ENCODE measurements at regions not wholly inside any gene's neighbourhood (a gene's known extent, or its start where the extent isn't known, plus 50 kb on each side); places are given as distances from the start of the nearest gene placed in this dataset.

DNA sequence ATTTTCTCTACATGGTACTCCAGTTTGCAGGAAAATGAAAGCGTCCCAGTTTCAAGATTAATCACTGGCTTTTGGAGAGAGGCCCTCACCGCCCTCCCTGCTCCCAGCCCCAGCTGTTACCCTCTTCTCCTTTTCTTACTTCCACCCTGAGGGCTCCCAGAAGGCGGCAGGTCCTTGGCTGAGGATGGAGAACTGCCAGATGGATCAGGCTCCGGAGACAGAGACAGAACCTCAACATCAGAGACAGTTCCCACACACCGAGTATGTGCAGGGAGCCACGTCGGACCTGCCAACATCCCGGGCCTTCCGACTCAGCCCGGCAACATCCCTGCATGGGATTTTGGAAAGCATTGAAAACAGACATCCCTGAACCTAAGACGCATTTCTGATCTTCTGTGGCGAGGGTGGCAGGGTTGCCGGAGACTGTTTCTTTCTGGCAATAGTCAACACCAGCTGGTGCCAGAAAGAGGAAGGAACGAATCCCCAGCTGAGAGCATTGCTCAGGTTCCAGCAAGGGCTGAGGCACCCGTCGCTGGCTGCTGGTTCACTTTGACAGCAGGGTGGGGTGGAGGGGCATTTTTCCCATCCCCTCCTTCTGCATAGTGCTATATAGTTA lies 467.1 kb downstream of the MIAT start:
- Histone ChIP-seq H2BK5ac (ENCODE audit: low read depth, low read length, poor library complexity, severe bottlenecking) (no peak overlapping the region), H3K27me3 (ENCODE audit: control insufficient read depth in 1 of 2, insufficient read depth in 1 of 2, low read length in 2 of 2) (peaks cover 0 to 51% of the 10 kb centered on the region in 2 experiments), H2BK15ac (ENCODE audit: low read depth, poor library complexity, severe bottlenecking) (peak overlapping the region; percentile 15), H3K9me3 (ENCODE audit: control insufficient read depth, low read length) (peaks cover 7% of the 10 kb centered on the region), H3K4ac (ENCODE audit: low read depth in 1 of 2, low read length in 2 of 2) (peak overlapping the region; percentile 10 to 27), H2BK12ac (ENCODE audit: low read length in 2 of 2) (peak overlapping the region; percentile 29 to 42), H2AK5ac (ENCODE audit: low read length, severe bottlenecking) (peak overlapping the region; percentile 67), H4K91ac (ENCODE audit: low read length) (no peak overlapping the region), H3K79me1 (replicated peaks; ENCODE audit: low read length, poor library complexity, severe bottlenecking) (no peaks in the 10 kb centered on the region), H3K9ac (ENCODE audit: low read length) (no peak overlapping the region), H3K4me3 (ENCODE audit: insufficient read depth in 1 of 2, low read depth in 1 of 2, low read length in 2 of 2) (peak overlapping the region in 1 of 2 experiments; percentile 50), H4K8ac (ENCODE audit: low read length) (peak overlapping the region; percentile 20), H3K4me1 (ENCODE audit: control insufficient read depth, insufficient read depth, low read depth, low read length) (peaks cover 3% of the 10 kb centered on the region), H2BK120ac (ENCODE audit: low read depth, low read length) (no peak overlapping the region), H3K36me3 (ENCODE audit: control insufficient read depth in 1 of 2, insufficient read depth in 2 of 2, low read depth in 1 of 2, low read length in 2 of 2) (no peaks in the 10 kb centered on the region), H3K18ac (ENCODE audit: low read depth in 1 of 2, low read length in 2 of 2) (peak overlapping the region; percentile 14 to 18), H3K27ac (ENCODE audit: low read length, poor library complexity, severe bottlenecking) (no peak overlapping the region), H2AFZ (ENCODE audit: low read depth, low read length) (no peak overlapping the region), H3K14ac (ENCODE audit: low read length in 2 of 2) (no peak overlapping the region), H3K4me2 (ENCODE audit: low read length, poor library complexity, severe bottlenecking) (no peak overlapping the region), H3K23ac (ENCODE audit: low read length in 2 of 2) (no peak overlapping the region)
- WGBS, result 91% methylated on average over 14 of the region's 16 CpGs
- DNase-seq, result no peak

DNA sequence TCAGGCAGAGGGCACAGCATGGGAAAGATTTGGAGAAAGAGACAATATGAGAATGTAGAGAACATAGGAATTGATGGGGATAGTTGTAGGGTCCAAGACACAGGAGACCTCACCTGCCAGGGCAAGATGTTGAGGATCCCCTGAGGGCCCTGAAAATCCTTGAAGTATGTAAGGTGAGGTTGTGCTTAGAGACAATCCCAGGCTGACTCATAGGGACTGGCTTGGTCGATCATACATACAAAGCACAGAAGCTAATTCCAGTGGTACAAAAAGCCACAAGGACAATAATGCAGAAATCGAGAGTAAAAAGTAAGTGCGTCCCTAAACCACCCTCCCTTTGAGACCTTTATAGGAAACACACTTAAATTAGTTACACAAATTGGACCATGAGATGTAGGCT lies 468.2 kb downstream of the MIAT start:
- Histone ChIP-seq H3K36me3 (ENCODE audit: control insufficient read depth in 1 of 2, insufficient read depth in 2 of 2, low read depth in 1 of 2, low read length in 2 of 2) (no peaks in the 10 kb centered on the region), H2BK12ac (ENCODE audit: low read length in 2 of 2) (peak overlapping the region in 1 of 2 experiments; percentile 15), H3K9me3 (ENCODE audit: control insufficient read depth, low read length) (no peaks in the 10 kb centered on the region), H2BK120ac (ENCODE audit: low read depth, low read length) (no peak overlapping the region), H3K4me2 (ENCODE audit: low read length, poor library complexity, severe bottlenecking) (no peak overlapping the region), H3K4ac (ENCODE audit: low read depth in 1 of 2, low read length in 2 of 2) (no peak overlapping the region), H3K4me3 (ENCODE audit: insufficient read depth in 1 of 2, low read depth in 1 of 2, low read length in 2 of 2) (no peak overlapping the region), H4K91ac (ENCODE audit: low read length) (no peak overlapping the region), H3K18ac (ENCODE audit: low read depth in 1 of 2, low read length in 2 of 2) (peak overlapping the region in 1 of 2 experiments; percentile 61), H3K27me3 (ENCODE audit: control insufficient read depth in 1 of 2, insufficient read depth in 1 of 2, low read length in 2 of 2) (peaks cover 0 to 41% of the 10 kb centered on the region in 2 experiments), H2AFZ (ENCODE audit: low read depth, low read length) (no peak overlapping the region), H3K79me1 (replicated peaks; ENCODE audit: low read length, poor library complexity, severe bottlenecking) (no peaks in the 10 kb centered on the region), H2BK5ac (ENCODE audit: low read depth, low read length, poor library complexity, severe bottlenecking) (no peak overlapping the region), H3K14ac (ENCODE audit: low read length in 2 of 2) (no peak overlapping the region), H3K23ac (ENCODE audit: low read length in 2 of 2) (no peak overlapping the region), H2AK5ac (ENCODE audit: low read length, severe bottlenecking) (peak overlapping the region; percentile 57), H3K27ac (ENCODE audit: low read length, poor library complexity, severe bottlenecking) (no peak overlapping the region), H2BK15ac (ENCODE audit: low read depth, poor library complexity, severe bottlenecking) (no peak overlapping the region), H4K8ac (ENCODE audit: low read length) (no peak overlapping the region), H3K9ac (ENCODE audit: low read length) (no peak overlapping the region), H3K4me1 (ENCODE audit: control insufficient read depth, insufficient read depth, low read depth, low read length) (peaks cover 3% of the 10 kb centered on the region)
- DNase-seq, result no peak
- 88% methylated on average over 3 of the region's 3 CpGs for WGBS

DNA sequence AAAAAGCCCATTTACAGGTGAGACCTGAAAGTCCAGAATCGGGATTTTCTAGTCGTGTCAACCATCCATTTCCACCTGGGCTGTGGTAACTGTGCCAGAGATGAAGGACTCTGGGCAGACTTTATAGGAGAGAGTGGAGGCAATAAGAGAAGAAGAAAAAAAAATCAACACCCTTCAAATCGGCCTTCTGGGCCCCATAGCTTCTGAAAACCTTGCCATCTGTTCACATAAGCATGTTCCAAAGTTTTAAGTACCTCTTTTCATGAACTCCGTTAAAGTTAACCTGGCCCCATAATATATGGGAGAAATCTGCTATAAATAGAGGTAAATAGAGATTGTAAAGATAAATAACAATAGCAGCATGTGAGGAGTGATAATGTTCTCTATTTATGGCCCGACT lies 470.5 kb downstream of the MIAT start:
- no peak overlapping the region for H3K4ac ChIP-seq (ENCODE audit: low read depth in 1 of 2, low read length in 2 of 2)
- no peak overlapping the region for H3K14ac ChIP-seq (ENCODE audit: low read length in 2 of 2)
- H3K23ac ChIP-seq (ENCODE audit: low read length in 2 of 2), result no peak overlapping the region
- H3K36me3 ChIP-seq (ENCODE audit: control insufficient read depth in 1 of 2, insufficient read depth in 2 of 2, low read depth in 1 of 2, low read length in 2 of 2), result no peaks in the 10 kb centered on the region
- H4K8ac ChIP-seq (ENCODE audit: low read length), result no peak overlapping the region
- no peak for DNase-seq
- WGBS, result 100% methylated on average over 1 of the region's 5 CpGs
- peaks cover 0 to 23% of the 10 kb centered on the region in 2 experiments for H3K27me3 ChIP-seq (ENCODE audit: control insufficient read depth in 1 of 2, insufficient read depth in 1 of 2, low read length in 2 of 2)
- peak overlapping the region; percentile 41 for H2AK5ac ChIP-seq (ENCODE audit: low read length, severe bottlenecking)
- no peak overlapping the region for H4K91ac ChIP-seq (ENCODE audit: low read length)
- H2AFZ ChIP-seq (ENCODE audit: low read depth, low read length), result no peak overlapping the region
- no peak overlapping the region for H3K4me2 ChIP-seq (ENCODE audit: low read length, poor library complexity, severe bottlenecking)
- H3K18ac ChIP-seq (ENCODE audit: low read depth in 1 of 2, low read length in 2 of 2), result no peak overlapping the region
- H3K9me3 ChIP-seq (ENCODE audit: control insufficient read depth, low read length), result no peaks in the 10 kb centered on the region
- H3K4me3 ChIP-seq (ENCODE audit: insufficient read depth in 1 of 2, low read depth in 1 of 2, low read length in 2 of 2), result no peak overlapping the region
- no peak overlapping the region for H2BK12ac ChIP-seq (ENCODE audit: low read length in 2 of 2)
- H3K79me1 ChIP-seq (replicated peaks; ENCODE audit: low read length, poor library complexity, severe bottlenecking), result no peaks in the 10 kb centered on the region
- H3K4me1 ChIP-seq (ENCODE audit: control insufficient read depth, insufficient read depth, low read depth, low read length), result peaks cover 3% of the 10 kb centered on the region
- H3K9ac ChIP-seq (ENCODE audit: low read length), result no peak overlapping the region
- no peak overlapping the region for H3K27ac ChIP-seq (ENCODE audit: low read length, poor library complexity, severe bottlenecking)
- no peak overlapping the region for H2BK5ac ChIP-seq (ENCODE audit: low read depth, low read length, poor library complexity, severe bottlenecking)
- no peak overlapping the region for H2BK120ac ChIP-seq (ENCODE audit: low read depth, low read length)
- H2BK15ac ChIP-seq (ENCODE audit: low read depth, poor library complexity, severe bottlenecking), result no peak overlapping the region

DNA sequence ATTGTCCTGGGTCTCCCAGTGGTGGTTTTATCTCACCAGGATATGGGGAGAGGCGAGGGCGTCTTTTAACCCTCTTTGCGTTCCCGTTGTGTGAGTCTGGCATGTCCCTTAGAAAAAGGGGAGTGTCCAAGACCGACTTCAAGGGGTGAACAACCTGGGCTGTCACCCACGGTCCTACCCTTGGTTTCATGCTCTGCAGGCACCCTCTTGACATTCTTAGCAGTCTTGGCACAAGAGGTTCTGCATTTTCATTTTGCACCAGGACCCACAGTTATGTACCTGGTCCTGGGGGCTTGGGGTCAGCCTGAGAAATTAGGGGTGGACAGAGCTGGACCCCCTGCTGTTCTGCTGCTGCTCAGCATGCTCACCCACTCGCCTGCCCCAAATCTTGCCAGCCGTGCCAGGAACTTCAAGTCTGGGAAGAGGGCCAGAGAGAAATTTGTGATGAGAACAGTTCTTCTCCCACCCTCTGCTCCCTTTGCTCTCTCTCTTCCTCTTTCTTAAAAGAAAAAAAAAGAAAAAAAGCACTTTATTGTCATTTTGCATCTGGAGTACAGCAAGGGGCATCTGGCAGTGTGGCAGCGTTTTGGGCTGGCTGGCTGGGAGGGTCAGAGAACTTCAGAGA lies 471.2 kb downstream of the MIAT start:
- Histone ChIP-seq H2BK120ac (ENCODE audit: low read depth, low read length) (no peak overlapping the region), H3K23ac (ENCODE audit: low read length in 2 of 2) (no peak overlapping the region), H2AK5ac (ENCODE audit: low read length, severe bottlenecking) (peak overlapping the region; percentile 82), H2BK5ac (ENCODE audit: low read depth, low read length, poor library complexity, severe bottlenecking) (peak overlapping the region; percentile 9), H4K91ac (ENCODE audit: low read length) (no peak overlapping the region), H3K36me3 (ENCODE audit: control insufficient read depth in 1 of 2, insufficient read depth in 2 of 2, low read depth in 1 of 2, low read length in 2 of 2) (no peaks in the 10 kb centered on the region), H3K4me1 (ENCODE audit: control insufficient read depth, insufficient read depth, low read depth, low read length) (peaks cover 7% of the 10 kb centered on the region), H3K4me3 (ENCODE audit: insufficient read depth in 1 of 2, low read depth in 1 of 2, low read length in 2 of 2) (no peak overlapping the region), H2BK12ac (ENCODE audit: low read length in 2 of 2) (peak overlapping the region; percentile 4 to 18), H4K8ac (ENCODE audit: low read length) (peak overlapping the region; percentile 19), H2BK15ac (ENCODE audit: low read depth, poor library complexity, severe bottlenecking) (peak overlapping the region; percentile 60), H2AFZ (ENCODE audit: low read depth, low read length) (no peak overlapping the region), H3K4me2 (ENCODE audit: low read length, poor library complexity, severe bottlenecking) (no peak overlapping the region), H3K9me3 (ENCODE audit: control insufficient read depth, low read length) (no peaks in the 10 kb centered on the region), H3K4ac (ENCODE audit: low read depth in 1 of 2, low read length in 2 of 2) (peak overlapping the region in 1 of 2 experiments; percentile 48), H3K27ac (ENCODE audit: low read length, poor library complexity, severe bottlenecking) (no peak overlapping the region), H3K27me3 (ENCODE audit: control insufficient read depth in 1 of 2, insufficient read depth in 1 of 2, low read length in 2 of 2) (peaks cover 0 to 23% of the 10 kb centered on the region in 2 experiments), H3K14ac (ENCODE audit: low read length in 2 of 2) (no peak overlapping the region), H3K79me1 (replicated peaks; ENCODE audit: low read length, poor library complexity, severe bottlenecking) (no peaks in the 10 kb centered on the region), H3K18ac (ENCODE audit: low read depth in 1 of 2, low read length in 2 of 2) (peak overlapping the region in 1 of 2 experiments; percentile 11), H3K9ac (ENCODE audit: low read length) (peak overlapping the region; percentile 12)
- 90% methylated on average over 7 of the region's 9 CpGs for WGBS
- no peak for DNase-seq
